Gastroesophageal sphincter (tissue), 4 donors: ENCODE measurements at regions not wholly inside any gene's neighbourhood (a gene's known extent, or its start where the extent isn't known, plus 50 kb on each side); places are given as distances from the start of the nearest gene placed in this dataset.

Experiments used
- ATAC-seq: fragments of 150-250 bp; one replicate; pipeline ENCODE4 v1.9.1; 2016; ENCODE audit warnings: mild to moderate bottlenecking, moderate library complexity
- H3K27ac ChIP-seq, 4 donors: fragments of 200-600 bp; sonication (generic) in 3 of 4; 1 replicate in 3 of 4; 2 replicates in 1 of 4; pipeline ENCODE4 v1.5.1; 2016 to 2019
- H3K27me3 ChIP-seq: fragments of 200-600 bp; sonication (generic); one replicate; pipeline ENCODE4 v1.5.1; 2019
- H3K36me3 ChIP-seq, 2 donors: fragments of 200-600 bp; sonication (generic); one replicate each; pipeline ENCODE4 v1.5.1; 2019; ENCODE audit warnings: control low read depth in 1 of 2
- H3K4me1 ChIP-seq, 3 donors: fragments of 200-600 bp; sonication (generic); 1 replicate in 2 of 3; 2 replicates in 1 of 3; pipeline ENCODE4 v1.5.1; 2016 to 2019; ENCODE audit warnings: control low read depth in 2 of 3
- H3K4me3 ChIP-seq, 2 donors: fragments of 200-600 bp; sonication (generic); one replicate each; pipeline ENCODE4 v1.5.1; 2019; ENCODE audit warnings: mild to moderate bottlenecking in 1 of 2, moderate library complexity in 1 of 2
- H3K9me3 ChIP-seq, 3 donors: fragments of 200-600 bp; sonication (generic); one replicate each; pipeline ENCODE4 v1.5.1; 2017 to 2019; ENCODE audit warnings: control low read depth in 2 of 3
- CTCF ChIP-seq, 4 experiments: fragments of 200-600 bp in 2 of 4; fragments of 450-650 bp in 2 of 4; sonication (generic) in 1 of 4; IDR thresholded peaks; one replicate each; pipeline ENCODE4 v1.5.1; 2017 to 2019; ENCODE audit warnings: antibody characterized with exemption in 4 of 4, mild to moderate bottlenecking in 2 of 4, moderate library complexity in 2 of 4
- EP300 ChIP-seq: sonication (generic); formaldehyde crosslinking; IDR thresholded peaks from one replicate; pipeline ENCODE4 v1.6.1; 2017; ENCODE audit warnings: antibody characterized with exemption, mild to moderate bottlenecking
- POLR2A ChIP-seq, 2 donors: fragments of 450-650 bp; IDR thresholded peaks; one replicate each; pipeline ENCODE4 v1.6.1; 2017; ENCODE audit warnings: antibody characterized with exemption in 2 of 2, mild to moderate bottlenecking in 2 of 2, moderate library complexity in 1 of 2
- POLR2AphosphoS5 ChIP-seq: sonication (generic); formaldehyde crosslinking; IDR thresholded peaks from one replicate; pipeline ENCODE4 v1.6.1; 2017; ENCODE audit warnings: antibody characterized with exemption
- WGBS, 2 donors: methylation state at CpG; one replicate each; pipeline ENCODE4 v1.1.5; 2018; ENCODE audit warnings: low coverage in 1 of 2; 5-methylcytosine and 5-hydroxymethylcytosine counted together

GRCh38 chr16:35370617-35371016 is 1911.2 kb downstream of the TP53TG3F start:
- Histone ChIP-seq H3K36me3 (no peaks in the 10 kb centered on the region), H3K4me3 (no peak overlapping the region), H3K4me1 (no peaks in the 10 kb centered on the region), H3K27ac (no peak overlapping the region), H3K9me3 (no peaks in the 10 kb centered on the region), H3K27me3 (no peaks in the 10 kb centered on the region)
- TF ChIP-seq CTCF (IDR thresholded peaks at IDR 0.05) (no peak), EP300 (no peak), POLR2A (IDR thresholded peaks at IDR 0.05) (no peak), POLR2AphosphoS5 (no peak)
- no peak for ATAC-seq
- WGBS, 2 donors: 33 to 80% methylated on average over 1 of the region's 1 CpG

GRCh38 chr16:35377142-35377541 is 1917.7 kb downstream of the TP53TG3F start:
- Histone ChIP-seq H3K36me3 (no peaks in the 10 kb centered on the region), H3K4me1 (no peaks in the 10 kb centered on the region), H3K27ac (no peak overlapping the region), H3K27me3 (no peaks in the 10 kb centered on the region), H3K4me3 (no peak overlapping the region), H3K9me3 (no peaks in the 10 kb centered on the region)
- TF ChIP-seq CTCF (IDR thresholded peaks at IDR 0.05) (no peak), EP300 (no peak), POLR2AphosphoS5 (no peak), POLR2A (IDR thresholded peaks at IDR 0.05) (no peak)
- 40 to 51% methylated on average over 2 of the region's 2 CpGs for WGBS, 2 donors
- ATAC-seq: no peak

GRCh38 chr16:35386619-35387018 is 1927.2 kb downstream of the TP53TG3F start:
- H3K9me3 ChIP-seq: no peaks in the 10 kb centered on the region
- no peaks in the 10 kb centered on the region for H3K4me1 ChIP-seq
- H3K27ac ChIP-seq: no peak overlapping the region
- no peaks in the 10 kb centered on the region for H3K27me3 ChIP-seq
- no peak overlapping the region for H3K4me3 ChIP-seq
- no peaks in the 10 kb centered on the region for H3K36me3 ChIP-seq
- WGBS, 2 donors: 25 to 55% methylated on average over 2 of the region's 2 CpGs
- no peak for TF ChIP-seq CTCF (IDR thresholded peaks at IDR 0.05)
- no peak for TF ChIP-seq EP300
- TF ChIP-seq POLR2AphosphoS5: no peak
- ATAC-seq: no peak

GRCh38 chr16:35391328-35391727 is 1931.9 kb downstream of the TP53TG3F start:
- Histone ChIP-seq H3K9me3 (peaks cover 0 to 6% (median 0%) of the 10 kb centered on the region in 3 donors), H3K27ac (no peak overlapping the region), H3K4me3 (no peak overlapping the region), H3K27me3 (peaks cover 6% of the 10 kb centered on the region), H3K36me3 (no peaks in the 10 kb centered on the region), H3K4me1 (no peaks in the 10 kb centered on the region)
- TF ChIP-seq CTCF (IDR thresholded peaks at IDR 0.05): peak in 2 of 4 experiments; percentile 28 to 51
- no peak for TF ChIP-seq POLR2A (IDR thresholded peaks at IDR 0.05)
- no peak for ATAC-seq
- 42 to 46% methylated on average over 4 to 7 of the region's 10 CpGs for WGBS, 2 donors

- no peak for ATAC-seq
- Histone ChIP-seq H3K27ac (no peak overlapping the region), H3K36me3 (no peaks in the 10 kb centered on the region), H3K9me3 (peaks cover 0 to 2% (median 0%) of the 10 kb centered on the region in 3 donors), H3K27me3 (peaks cover 6% of the 10 kb centered on the region), H3K4me3 (no peak overlapping the region), H3K4me1 (no peaks in the 10 kb centered on the region)
- 68 to 86% methylated on average over 2 of the region's 2 CpGs for WGBS, 2 donors
- TF ChIP-seq POLR2A (IDR thresholded peaks at IDR 0.05) (no peak), EP300 (no peak), CTCF (IDR thresholded peaks at IDR 0.05) (no peak), POLR2AphosphoS5 (no peak)
Observed at GRCh38 chr16:35398180-35398579, 1938.8 kb downstream of the TP53TG3F start.
